Endothelial cell of umbilical vein (primary cell): ENCODE measurements at regions not wholly inside any gene's neighbourhood (a gene's known extent, or its start where the extent isn't known, plus 50 kb on each side); places are given as distances from the start of the nearest gene placed in this dataset.

Experiments used
- BruUV-seq: library from RNA; stranded (reverse); fragments of 400-500 nt; replicated peaks from 2 replicates; lab custom pipeline; 2021; lab: Mats Ljungman, UMichigan
- CTCF ChIA-PET: fragments of 300-600, 350-600 bp; sonication (Branson Sonifier 250); formaldehyde crosslinking; loops from one replicate; lab custom pipeline; 2021; ENCODE audit warnings: antibody characterized with exemption, inconsistent platforms; lab: Charles Lee
- POLR2A ChIA-PET: fragments of 300-600, 350-600 bp; sonication (Branson Sonifier 250); formaldehyde crosslinking; loops from one replicate; lab custom pipeline; 2021; ENCODE audit warnings: antibody characterized with exemption, inconsistent platforms; lab: Charles Lee
- DNase-seq: peaks from one replicate; pipeline ENCODE4 v3.0.0-alpha.2; 2011; ENCODE audit warnings: low read depth, low spot score
- FAIRE-seq: peaks from 2 replicates; lab custom pipeline; 2011; peaks lifted over from hg19 to GRCh38; lab: Jason Lieb, UNC
- H2AFZ ChIP-seq: 2 replicates; pipeline ENCODE4 v1.6.0; 2012; ENCODE audit warnings: low read depth, low read length, control low read depth, inconsistent platforms
- H3K27ac ChIP-seq: 2 replicates; pipeline ENCODE4 v1.5.1; 2011; ENCODE audit warnings: low read depth, mild to moderate bottlenecking, control low read depth, low read length, moderate library complexity; ENCODE audit not compliant: insufficient read depth
- H3K27me3 ChIP-seq, 2 experiments: 2 replicates each; pipeline versions ENCODE4 v1.6.0 to v1.6.1; 2011; ENCODE audit warnings: low read length in 2 of 2, mixed read lengths in 1 of 2; ENCODE audit not compliant: control insufficient read depth in 2 of 2, insufficient read depth in 2 of 2
- H3K36me3 ChIP-seq, 2 experiments: 2 replicates in 1 of 2; 3 replicates in 1 of 2; pipeline ENCODE4 v1.5.1; 2011; ENCODE audit warnings: low read length in 2 of 2, mild to moderate bottlenecking in 1 of 2, moderate library complexity in 1 of 2; ENCODE audit not compliant: control insufficient read depth in 2 of 2, insufficient read depth in 2 of 2; ENCODE audit errors: extremely low read depth in 1 of 2
- H3K4me1 ChIP-seq: 3 replicates; pipeline ENCODE4 v1.5.1; 2011; ENCODE audit warnings: mild to moderate bottlenecking, low read length; ENCODE audit not compliant: control insufficient read depth, insufficient read depth; ENCODE audit errors: extremely low read depth
- H3K4me2 ChIP-seq: 2 replicates; pipeline ENCODE4 v1.6.1; 2011; ENCODE audit warnings: low read length, control low read depth, mixed read lengths; ENCODE audit not compliant: insufficient read depth
- H3K4me3 ChIP-seq, 3 experiments: fragments of 200-600 bp in 1 of 3; sonication (generic), shearing (Covaris generic) in 1 of 3; replicated peaks in 1 of 3; 2 replicates each; pipeline ENCODE4 v1.5.1; 2011 to 2016; ENCODE audit warnings: control low read depth in 3 of 3, low read length in 3 of 3, mild to moderate bottlenecking in 2 of 3, inconsistent platforms in 1 of 3, low read depth in 1 of 3, moderate library complexity in 1 of 3; ENCODE audit not compliant: insufficient read depth in 1 of 3
- H3K79me2 ChIP-seq: 2 replicates; pipeline ENCODE4 v1.6.0; 2012; ENCODE audit warnings: low read length, inconsistent platforms; ENCODE audit not compliant: control insufficient read depth, insufficient read depth
- H3K9ac ChIP-seq: replicated peaks from 2 replicates; pipeline ENCODE3; 2011; ENCODE audit warnings: low read length, control low read depth; ENCODE audit not compliant: insufficient read depth; ENCODE audit errors: extremely low read depth
- H3K9me1 ChIP-seq: replicated peaks from 3 replicates; pipeline ENCODE4 v1.6.0; 2011; ENCODE audit warnings: mild to moderate bottlenecking, low read length; ENCODE audit not compliant: control insufficient read depth, insufficient read depth; ENCODE audit errors: extremely low read depth
- H3K9me3 ChIP-seq: replicated peaks from 2 replicates; pipeline ENCODE4 v1.5.1; 2012; ENCODE audit warnings: low read length, inconsistent platforms; ENCODE audit not compliant: control insufficient read depth, insufficient read depth
- H4K20me1 ChIP-seq: replicated peaks from 2 replicates; pipeline ENCODE3; 2011; ENCODE audit warnings: mild to moderate bottlenecking, low read length; ENCODE audit not compliant: control insufficient read depth, insufficient read depth; ENCODE audit errors: extremely low read depth
- EZH2 ChIP-seq: IDR thresholded peaks from 2 replicates; pipeline ENCODE4 v1.6.1; 2012; ENCODE audit warnings: borderline replicate concordance, low read depth, mild to moderate bottlenecking, moderate library complexity, low read length, inconsistent platforms; ENCODE audit not compliant: severe bottlenecking
- FOS ChIP-seq: IDR thresholded peaks from 2 replicates; pipeline ENCODE4 v1.6.1; 2011; ENCODE audit warnings: mild to moderate bottlenecking, low read length, moderate library complexity, borderline replicate concordance; ENCODE audit not compliant: insufficient read depth
- GATA2 ChIP-seq: IDR thresholded peaks from 2 replicates; pipeline ENCODE4 v1.7.0; 2011; ENCODE audit warnings: low read depth, mild to moderate bottlenecking, moderate library complexity, mixed read lengths, low read length; ENCODE audit not compliant: insufficient read length, insufficient read depth
- JUN ChIP-seq: IDR thresholded peaks from 2 replicates; pipeline ENCODE4 v1.6.1; 2011; ENCODE audit warnings: borderline replicate concordance, low read depth; ENCODE audit not compliant: insufficient read length, insufficient read depth
- MAX ChIP-seq: IDR thresholded peaks from 2 replicates; pipeline ENCODE4 v1.6.1; 2011; ENCODE audit not compliant: insufficient read depth, insufficient read length
- MYC ChIP-seq: IDR thresholded peaks from one replicate; pipeline ENCODE4 v1.6.1; 2011; ENCODE audit warnings: mild to moderate bottlenecking, low read depth, low read length
- POLR2A ChIP-seq: IDR thresholded peaks from 2 replicates; pipeline ENCODE4 v1.6.1; 2012; ENCODE audit warnings: low read depth, mild to moderate bottlenecking, control low read depth, low read length
- POLR2AphosphoS5 ChIP-seq: IDR thresholded peaks from 2 replicates; pipeline ENCODE4 v1.6.1; 2012; ENCODE audit warnings: low read depth, mild to moderate bottlenecking, control low read depth, low read length, moderate library complexity; ENCODE audit not compliant: insufficient read depth
- dilution Hi-C: fragments of 300-500 bp; cut with MboI; formaldehyde crosslinking; loops from one replicate; pipeline ENCODE4 v1.15.0; 2019; ENCODE audit warnings: low sequenced_read_pairs; ENCODE audit not compliant: extremely low pct_ligation_motif_present
- intact Hi-C: fragments of 100-400 bp; cut with micrococcal nuclease; formaldehyde crosslinking; loops from one replicate; pipeline ENCODE4 v1.10.0; 2022
- TF ChIP-seq, protein P1 (sequence below), 2 donors: IDR thresholded peaks; 1 replicate in 1 of 2; 2 replicates in 1 of 2; pipeline ENCODE4 v1.5.1; 2011; ENCODE audit warnings: low read length in 2 of 2, mild to moderate bottlenecking in 2 of 2, moderate library complexity in 2 of 2, control low read depth in 1 of 2, inconsistent platforms in 1 of 2, low read depth in 1 of 2; ENCODE audit not compliant: insufficient read depth in 1 of 2; ENCODE audit errors: extremely low read depth in 1 of 2

DNA sequence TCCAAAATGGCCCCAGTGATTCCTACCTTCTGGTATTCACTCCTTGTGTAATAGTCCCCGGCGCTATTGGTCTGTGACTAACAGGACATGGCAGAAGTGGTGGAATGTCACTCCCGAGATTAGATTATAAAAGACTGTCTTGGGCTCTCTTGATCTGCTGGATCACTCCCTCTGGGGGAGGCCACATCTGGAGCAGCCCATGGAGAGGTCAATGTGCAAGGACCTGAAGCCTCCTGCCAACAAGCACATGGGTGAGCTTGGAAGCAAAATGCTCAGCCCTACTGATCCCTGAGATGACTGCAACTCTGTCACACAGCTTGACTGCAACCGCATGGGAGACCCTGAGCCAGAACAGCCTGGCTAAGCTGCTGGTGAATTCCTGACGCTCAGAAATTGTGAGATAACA is 94.3 kb upstream of the GLI2 start:
- ChIA-PET POLR2A (no interaction called here), CTCF (no interaction called here)
- intact Hi-C loops: no loop called here
- Histone ChIP-seq H3K79me2 (no peaks in the 10 kb centered on the region), H3K27ac (no peak overlapping the region), H3K27me3 (peaks cover 3 to 8% of the 10 kb centered on the region in 2 experiments), H4K20me1 (no peaks in the 10 kb centered on the region), H3K9ac (no peak overlapping the region), H3K4me1 (no peaks in the 10 kb centered on the region), H3K9me1 (no peaks in the 10 kb centered on the region), H3K9me3 (no peaks in the 10 kb centered on the region), H3K4me2 (no peak overlapping the region), H2AFZ (no peak overlapping the region), H3K36me3 (no peaks in the 10 kb centered on the region), H3K4me3 (no peak overlapping the region)
- DNase-seq (no peak), FAIRE-seq (no peak)
- no peak for TF ChIP-seq JUN
- dilution Hi-C loops: no loop called here
- no TSS peak for BruUV-seq

DNA sequence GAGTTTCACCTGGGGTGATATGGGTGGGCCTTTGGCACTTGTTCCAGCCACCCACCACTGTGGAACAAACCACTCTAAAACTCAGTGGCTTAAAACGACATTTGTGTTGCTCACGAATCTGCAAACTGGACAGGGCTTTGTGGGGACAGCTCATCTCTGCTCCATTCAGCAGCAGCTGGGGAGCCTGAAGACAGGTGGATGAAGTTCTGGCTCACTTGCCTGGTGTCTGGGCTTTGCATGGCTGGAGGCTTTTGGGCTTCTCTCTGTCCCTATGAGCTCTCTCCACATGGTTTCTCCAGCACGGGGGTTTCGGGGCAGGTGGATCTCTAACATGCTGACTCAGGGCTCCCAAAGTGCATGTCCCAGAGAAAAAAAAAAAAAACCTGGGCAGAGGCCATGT is 93.0 kb upstream of the GLI2 start:
- intact Hi-C loops (no loop called here), dilution Hi-C loops (no loop called here)
- CTCF ChIA-PET: interaction anchor here (1.2 kb wide), 1 partner anchor 16 kb away, joined by 3 read pairs; no protein-coding TSS in a partner anchor
- Histone ChIP-seq H2AFZ (no peak overlapping the region), H3K27ac (no peak overlapping the region), H3K9ac (no peak overlapping the region), H3K36me3 (no peaks in the 10 kb centered on the region), H3K9me3 (no peaks in the 10 kb centered on the region), H3K4me2 (no peak overlapping the region), H4K20me1 (no peaks in the 10 kb centered on the region), H3K9me1 (no peaks in the 10 kb centered on the region), H3K4me1 (no peaks in the 10 kb centered on the region), H3K4me3 (no peak overlapping the region), H3K27me3 (peaks cover 0 to 10% of the 10 kb centered on the region in 2 experiments), H3K79me2 (no peaks in the 10 kb centered on the region)
- no peak for FAIRE-seq
- no peak for DNase-seq
- no TSS peak for BruUV-seq
- POLR2A ChIA-PET: no interaction called here
- TF ChIP-seq POLR2AphosphoS5 (no peak), EZH2 (no peak), POLR2A (no peak), MYC (no peak), GATA2 (no peak), MAX (no peak), JUN (no peak), FOS (no peak)
- TF ChIP-seq, protein P1, sequence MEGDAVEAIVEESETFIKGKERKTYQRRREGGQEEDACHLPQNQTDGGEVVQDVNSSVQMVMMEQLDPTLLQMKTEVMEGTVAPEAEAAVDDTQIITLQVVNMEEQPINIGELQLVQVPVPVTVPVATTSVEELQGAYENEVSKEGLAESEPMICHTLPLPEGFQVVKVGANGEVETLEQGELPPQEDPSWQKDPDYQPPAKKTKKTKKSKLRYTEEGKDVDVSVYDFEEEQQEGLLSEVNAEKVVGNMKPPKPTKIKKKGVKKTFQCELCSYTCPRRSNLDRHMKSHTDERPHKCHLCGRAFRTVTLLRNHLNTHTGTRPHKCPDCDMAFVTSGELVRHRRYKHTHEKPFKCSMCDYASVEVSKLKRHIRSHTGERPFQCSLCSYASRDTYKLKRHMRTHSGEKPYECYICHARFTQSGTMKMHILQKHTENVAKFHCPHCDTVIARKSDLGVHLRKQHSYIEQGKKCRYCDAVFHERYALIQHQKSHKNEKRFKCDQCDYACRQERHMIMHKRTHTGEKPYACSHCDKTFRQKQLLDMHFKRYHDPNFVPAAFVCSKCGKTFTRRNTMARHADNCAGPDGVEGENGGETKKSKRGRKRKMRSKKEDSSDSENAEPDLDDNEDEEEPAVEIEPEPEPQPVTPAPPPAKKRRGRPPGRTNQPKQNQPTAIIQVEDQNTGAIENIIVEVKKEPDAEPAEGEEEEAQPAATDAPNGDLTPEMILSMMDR (IDR thresholded peaks at IDR 0.05; ENCODE audit: extremely low read depth in 1 of 2, insufficient read depth in 1 of 2, low read depth in 1 of 2, low read length in 2 of 2): no peak
